Activated CD4-positive, alpha-beta T cell treated with anti-CD3 and anti-CD28 coated beads, Interleukin-10, Interleukin-2, amounts not matched to agents 100 ng/mL and 50 ng/mL, durations not matched to agents 16 hours and 8 hours (primary cell): ENCODE measurements at regions not wholly inside any gene's neighbourhood (a gene's known extent, or its start where the extent isn't known, plus 50 kb on each side); places are given as distances from the start of the nearest gene placed in this dataset.
"Not testable (repeated sequence)": the region's sequence is repeated elsewhere in the genome, so short reads cannot be mapped to it uniquely, and the experiment has no call there.

Source experiments
- DNase-seq: peaks from one replicate; pipeline ENCODE4 v3.0.0-alpha.2; 2020

DNA sequence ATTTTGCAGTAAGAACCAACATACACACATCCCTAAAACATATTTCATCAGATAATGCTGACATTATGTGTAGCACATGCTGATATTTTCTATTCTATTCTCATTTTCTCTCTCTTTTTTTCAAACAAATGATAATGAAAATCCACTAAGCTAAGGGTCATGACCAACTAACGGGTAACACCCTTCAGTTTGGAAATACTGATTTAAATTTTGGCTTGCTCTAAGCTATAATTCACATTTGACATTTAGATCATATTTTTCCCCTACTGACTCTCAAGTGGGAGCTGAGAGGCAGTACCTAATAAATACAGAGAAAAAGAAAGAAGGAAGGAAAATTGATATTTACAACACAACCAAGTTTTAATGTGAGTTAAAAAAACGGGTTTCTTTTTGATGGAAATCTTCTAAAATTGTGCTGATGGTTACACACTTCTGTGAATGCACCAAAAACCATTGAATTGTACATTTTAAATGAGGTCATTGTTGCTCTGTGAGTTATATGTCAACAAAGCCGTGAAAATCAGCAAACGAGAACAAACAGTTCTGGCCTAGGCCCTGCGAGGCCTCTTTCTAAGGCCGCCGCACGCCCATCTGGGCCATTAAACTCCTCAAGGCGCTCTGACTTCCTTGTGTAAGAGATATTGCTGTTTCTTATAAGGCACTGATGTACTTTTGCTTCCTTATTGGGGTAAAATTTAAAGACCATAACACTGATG, 124.2 kb downstream of the GALR1 start:
- no peak for DNase-seq

DNA sequence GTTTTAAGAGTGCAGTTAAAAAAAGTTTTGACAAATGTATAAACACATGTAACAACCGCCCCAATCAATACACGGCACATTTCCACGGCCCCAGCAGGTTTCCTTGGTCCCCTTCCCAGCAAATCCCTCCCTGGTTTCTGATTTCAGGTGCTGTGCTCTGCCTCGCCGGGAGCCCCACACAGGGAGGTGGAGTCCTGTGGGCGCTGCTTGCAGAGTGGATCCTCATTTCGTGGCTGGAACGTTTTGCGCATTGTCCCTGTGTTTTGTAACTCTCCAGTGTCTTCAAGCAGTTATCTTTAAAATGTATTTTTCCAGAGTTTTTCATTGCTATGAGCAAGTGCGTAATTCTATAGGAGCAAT, 124.8 kb downstream of the GALR1 start:
- no peak for DNase-seq

DNA sequence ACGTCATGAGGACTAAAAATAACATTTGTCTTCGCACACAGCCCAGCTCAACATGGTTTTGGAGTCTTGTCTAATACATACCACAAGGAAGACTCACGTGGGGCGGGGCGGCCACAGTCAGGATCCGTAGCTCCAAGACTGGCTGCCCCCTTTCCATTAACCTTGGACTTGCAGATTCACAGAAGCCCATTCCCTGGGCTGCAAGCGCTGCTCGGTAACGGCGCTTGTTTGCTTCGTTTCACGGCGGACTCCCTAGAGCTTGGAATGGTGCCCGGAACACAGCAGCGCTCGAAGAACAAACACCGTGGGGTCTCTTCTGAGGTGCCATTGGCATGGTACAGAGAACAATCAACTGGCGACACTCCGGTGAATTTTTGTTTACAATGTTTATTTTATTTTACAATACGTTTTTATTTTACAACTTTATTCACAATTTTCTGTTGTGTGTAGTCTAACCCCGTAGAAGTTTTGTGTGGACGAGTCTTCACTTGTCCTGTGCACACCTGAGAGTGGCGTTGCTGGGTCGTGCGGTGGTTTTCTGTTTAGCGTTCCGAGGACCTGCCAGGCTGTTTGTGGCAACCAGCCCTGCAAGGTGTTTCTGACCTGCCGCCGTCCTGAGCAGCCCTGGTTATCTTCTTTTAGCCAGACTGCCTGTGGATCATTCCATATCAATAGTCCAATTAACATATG, 126.5 kb downstream of the GALR1 start:
- DNase-seq, result no peak

DNA sequence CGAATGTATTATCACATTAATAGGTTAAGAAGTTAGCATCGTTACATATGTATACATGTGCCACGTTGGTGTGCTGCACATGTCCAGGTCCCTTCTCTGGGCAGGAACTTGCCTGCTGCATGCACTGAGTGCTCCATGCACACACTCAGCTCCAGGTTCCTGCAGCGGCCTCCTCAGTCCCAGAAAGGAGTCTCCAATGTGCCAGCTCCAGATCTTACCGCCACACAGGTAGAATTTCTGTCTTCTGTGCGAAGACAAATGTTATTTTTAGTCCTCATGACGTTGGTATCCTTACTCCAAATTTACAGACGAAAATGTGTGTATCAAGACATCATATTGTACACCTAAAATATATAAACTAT, 127.1 kb downstream of the GALR1 start:
- no peak for DNase-seq

DNA sequence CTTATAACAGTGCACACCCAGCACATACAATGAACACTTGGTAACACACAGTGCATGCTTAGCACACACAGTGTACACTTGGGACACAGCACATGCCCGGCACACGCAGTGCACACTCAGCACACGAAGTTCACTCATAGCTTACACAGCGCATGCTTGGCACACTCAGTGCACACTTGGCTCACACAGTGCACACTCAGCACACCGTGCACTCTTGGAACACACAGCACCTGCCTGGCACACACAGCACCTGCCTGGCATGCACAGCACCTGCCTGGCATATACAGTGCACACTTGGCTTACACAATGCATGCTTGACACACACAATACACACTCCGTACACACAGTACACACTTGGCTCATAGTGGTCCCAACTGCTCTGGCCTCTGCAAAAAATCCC, 128.2 kb downstream of the GALR1 start:
- DNase-seq, result no peak

DNA sequence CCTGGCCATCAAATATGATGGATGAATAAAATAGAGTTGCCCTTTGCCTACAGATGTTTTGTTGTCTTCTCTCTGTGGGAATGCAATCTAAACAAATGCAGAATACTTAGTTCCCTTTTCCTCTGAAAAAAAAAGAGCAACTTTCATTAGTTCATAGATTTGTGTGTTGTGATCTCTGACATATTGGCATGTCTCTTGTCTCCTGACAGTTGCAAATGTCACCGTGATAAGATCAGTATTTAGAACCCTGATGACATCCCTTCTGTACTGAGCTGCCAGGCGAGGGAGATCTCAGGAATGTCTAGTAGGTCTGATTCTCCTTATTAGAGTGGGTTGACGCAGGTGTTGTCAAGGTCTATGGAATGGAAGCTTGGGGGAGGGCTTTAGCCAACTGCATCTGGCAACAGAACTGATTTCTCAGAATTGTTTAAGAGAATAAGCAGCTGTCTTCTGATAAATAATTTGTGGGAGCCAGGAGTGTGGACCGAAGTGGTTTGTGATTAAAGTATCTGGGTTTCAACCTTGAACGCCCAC, 130.4 kb downstream of the GALR1 start:
- DNase-seq, result no peak

DNA sequence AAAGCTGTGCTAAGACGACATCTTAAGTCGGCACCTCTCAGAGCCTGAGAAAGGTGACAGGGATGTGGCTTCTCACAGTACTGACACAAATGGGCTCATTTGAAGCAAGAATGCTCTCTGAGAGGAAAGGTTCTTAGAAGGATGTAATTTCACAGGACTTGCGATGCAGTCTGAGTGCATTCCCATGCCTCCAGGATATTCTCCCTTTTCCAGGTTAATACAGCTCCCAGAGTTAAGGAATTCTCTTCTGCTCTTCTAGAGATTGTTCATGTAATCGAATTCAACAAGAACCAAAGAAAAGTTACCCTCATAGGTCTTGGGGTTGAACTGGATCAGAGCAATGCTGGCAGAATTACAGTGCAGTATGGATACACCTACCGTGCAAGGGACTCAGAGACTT, 131.0 kb downstream of the GALR1 start:
- no peak for DNase-seq

DNA sequence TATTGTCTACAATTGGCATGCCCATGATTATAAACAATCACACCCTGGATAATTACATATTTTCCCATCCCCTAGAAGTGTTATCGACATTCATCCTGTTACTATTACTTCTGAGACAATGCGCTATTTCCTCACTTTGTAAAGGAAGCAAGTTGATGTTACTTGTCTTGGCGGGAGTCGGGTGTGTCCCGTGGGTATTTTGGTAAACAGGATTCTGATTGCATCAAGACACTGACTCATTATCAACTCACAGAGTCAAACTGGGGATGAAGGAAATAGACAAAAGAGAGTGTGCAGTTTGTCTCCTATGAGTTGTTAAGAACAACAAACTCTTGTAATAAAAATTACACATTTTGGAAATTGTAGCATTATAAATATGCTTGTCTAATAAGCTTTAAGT, 142.7 kb downstream of the GALR1 start:
- no peak for DNase-seq

DNA sequence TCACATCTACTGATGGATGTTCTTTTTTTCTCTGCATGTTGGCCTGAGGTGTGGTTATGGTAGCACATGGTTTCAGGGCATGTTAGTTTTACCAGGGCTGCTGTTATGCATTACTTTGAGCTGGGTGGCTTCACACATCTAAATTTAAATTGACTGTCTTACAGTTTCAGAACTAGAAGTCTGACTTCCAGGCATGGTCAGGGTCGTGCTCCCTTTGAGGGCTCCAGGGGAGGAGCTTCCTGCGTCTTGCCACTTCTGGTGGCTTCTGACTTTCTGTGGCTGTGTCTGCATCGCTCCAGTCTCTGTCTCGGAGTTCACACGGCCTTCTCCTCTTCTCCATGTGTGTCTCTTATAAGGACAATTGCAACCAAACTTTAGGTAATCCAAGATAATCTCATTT, 143.9 kb downstream of the GALR1 start:
- DNase-seq, result no peak

DNA sequence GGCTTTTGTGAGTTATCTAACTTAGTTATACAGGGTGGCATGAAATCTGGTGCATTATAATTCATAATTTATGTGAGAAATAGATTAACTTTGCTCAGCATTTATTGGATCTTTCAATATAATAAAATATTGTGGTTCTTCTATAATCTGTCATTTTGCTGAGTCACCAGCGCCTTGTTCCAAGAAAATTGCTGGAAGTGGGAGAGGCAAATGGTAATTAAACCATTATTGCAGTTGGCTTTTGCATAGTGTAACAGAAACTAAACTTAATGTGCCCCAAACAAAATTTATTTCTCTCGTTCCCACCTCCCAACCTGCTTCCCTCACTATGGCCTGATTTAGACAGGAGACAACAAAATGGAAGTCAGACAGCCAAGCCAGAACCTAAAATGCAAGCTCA, 146.3 kb downstream of the GALR1 start:
- DNase-seq, result no peak

DNA sequence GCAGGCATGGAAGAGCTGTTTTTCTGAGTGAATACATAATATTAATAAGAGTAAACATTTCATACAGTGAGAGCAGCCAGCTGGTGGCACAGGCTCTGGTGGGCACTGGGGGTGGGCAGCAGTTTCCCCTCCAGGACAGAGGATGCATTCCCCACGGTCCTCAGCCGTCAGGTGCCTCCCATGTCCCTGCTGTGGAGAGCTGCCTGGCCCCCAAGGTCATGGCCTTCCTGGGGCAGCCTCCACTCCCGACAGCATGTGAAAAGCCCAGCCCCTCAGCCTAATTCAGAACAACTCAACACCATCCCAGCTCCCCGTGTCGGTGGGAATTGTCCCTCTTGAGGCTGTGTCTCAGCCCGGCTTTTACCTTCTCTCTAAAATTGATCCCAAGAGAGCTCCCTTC, 147.4 kb downstream of the GALR1 start:
- no peak for DNase-seq

DNA sequence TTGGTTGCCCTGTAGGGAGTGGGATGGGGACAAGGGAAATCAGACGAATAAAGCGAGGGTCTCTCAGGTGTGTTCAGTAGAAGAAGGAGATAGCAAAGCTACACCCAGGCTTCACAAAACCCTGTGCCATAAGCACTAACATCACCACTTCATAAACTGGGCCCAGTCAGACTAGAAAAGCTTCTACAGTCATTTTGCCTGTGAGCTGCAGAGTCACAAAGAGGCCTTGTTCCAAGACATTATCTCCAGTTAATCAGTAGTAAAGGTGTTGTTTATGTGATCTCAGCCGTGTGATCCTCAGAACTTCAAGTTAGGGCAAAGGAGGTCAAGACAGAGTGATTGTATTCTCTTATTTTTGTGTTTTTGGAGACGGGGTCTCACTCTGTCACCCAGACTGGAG, 148.0 kb downstream of the GALR1 start:
- DNase-seq, result no peak

DNA sequence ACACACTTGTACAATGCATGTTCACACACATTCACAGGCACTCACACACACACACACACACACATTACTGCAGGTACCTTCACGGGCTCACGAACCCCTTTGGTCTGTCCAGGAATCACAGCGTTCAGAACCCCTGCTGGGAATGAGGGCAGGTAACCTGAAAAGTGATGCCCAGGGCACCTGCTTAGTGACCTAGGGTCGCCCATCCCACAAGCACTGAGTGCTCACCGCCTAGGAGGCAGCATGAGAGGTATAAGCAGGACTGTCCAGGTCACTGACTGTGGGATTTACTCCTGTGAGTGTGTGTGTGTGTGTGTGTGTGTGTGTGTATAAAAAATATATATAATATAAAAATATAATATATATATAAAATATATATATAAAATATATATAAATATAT, 150.9 kb downstream of the GALR1 start:
- no peak for DNase-seq

DNA sequence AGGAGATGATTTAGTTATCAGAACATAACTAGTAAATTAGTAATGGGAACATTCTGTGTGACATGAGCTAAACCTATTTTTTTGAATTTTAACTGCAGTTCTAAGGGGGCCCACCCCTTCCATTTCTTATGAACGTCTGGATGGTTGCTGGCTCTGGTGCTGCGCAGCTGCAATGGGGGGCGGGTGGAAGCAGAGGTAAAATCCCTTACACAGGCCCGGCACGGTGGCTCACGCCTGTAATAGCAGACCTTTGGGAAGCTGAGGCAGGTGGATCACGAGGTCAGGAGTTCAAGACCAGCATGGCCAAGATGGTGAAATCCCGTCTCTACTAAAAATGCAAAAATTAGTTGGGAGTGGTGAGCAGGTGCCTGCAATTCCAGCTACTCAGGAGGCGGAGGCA, 151.5 kb downstream of the GALR1 start:
- DNase-seq, result no peak

DNA sequence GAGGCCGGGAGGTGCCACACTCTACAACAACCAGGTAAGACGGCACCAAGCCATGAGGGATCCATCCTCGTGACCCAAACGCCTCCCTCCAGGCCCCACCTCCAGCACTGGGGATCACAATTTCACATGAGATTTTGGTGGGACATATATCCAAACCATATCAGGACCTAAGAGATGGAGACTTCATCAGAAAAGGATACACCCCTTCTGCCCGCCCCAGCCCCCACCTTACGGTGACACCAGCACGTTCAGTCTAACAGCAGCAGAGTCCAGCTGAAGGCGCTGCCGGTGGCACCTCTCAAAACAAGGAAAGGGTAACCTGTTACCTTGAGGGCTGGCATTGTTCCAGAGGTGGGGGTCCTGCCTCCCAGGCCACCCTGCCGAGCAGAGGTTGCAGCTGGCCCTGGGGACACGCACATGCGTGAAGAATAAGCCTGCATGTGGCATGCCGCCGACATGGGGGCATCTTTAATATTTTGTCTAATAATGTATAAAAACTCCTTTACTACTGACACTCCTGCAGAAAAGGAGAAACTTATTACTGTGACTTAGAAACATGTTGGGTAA, 154.4 kb downstream of the GALR1 start:
- no peak for DNase-seq

DNA sequence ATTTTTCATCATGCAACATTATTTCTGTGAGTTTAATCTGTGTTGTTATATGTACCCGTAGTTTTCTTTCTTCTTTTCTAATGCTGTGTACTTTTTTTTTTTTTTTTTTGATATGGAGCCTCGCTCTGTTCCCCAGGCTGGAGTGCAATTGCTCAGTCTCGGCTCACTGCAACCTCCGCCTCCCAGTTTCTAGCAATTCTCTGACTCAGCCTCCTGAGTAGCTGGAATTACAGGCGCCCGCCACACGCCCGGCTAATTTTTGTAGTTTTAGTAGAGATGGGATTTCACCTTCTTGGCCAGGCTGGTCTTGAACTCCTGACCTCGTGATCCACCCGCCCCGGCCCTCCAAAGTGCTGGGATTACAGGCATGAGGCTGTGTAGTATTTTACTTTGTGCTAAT, 155.4 kb downstream of the GALR1 start:
- no peak for DNase-seq

DNA sequence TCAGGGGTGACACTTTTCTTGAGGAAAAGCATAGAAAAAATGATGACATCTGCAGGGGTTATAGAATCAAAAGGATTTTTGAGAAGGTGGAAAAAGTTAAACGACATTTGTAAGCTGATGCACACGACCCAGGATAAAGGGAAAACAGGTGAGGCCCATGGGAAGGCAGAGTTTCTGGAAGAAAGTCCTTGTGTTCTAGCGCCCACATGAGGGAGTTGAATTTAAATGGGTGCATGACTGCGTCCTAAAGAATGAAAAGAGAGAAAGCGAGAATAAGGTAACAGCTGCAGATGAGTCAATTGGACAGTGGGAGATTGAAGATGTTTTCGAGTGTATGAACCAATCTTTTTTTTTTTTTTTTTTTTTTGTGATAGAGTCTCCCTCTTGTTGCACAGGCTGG, 158.1 kb downstream of the GALR1 start:
- DNase-seq, result no peak

DNA sequence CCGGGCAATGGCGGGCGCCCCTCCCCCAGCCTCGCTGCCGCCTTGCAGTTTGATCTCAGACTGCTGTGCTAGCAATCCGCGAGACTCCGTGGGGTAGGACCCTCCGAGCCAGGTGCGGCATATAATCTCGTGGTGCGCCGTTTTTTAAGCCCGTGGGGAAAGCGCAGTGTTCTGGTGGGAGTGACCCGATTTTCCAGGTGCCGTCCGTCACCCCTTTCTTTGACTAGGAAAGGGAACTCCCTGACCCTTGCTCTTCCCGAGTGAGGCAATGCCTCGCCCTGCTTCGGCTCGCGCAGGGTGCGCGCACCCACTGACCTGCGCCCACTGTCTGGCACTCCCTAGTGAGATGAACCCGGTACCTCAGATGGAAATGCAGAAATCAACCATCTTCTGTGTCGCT, 171.9 kb downstream of the GALR1 start:
- DNase-seq, result not testable (repeated sequence)

DNA sequence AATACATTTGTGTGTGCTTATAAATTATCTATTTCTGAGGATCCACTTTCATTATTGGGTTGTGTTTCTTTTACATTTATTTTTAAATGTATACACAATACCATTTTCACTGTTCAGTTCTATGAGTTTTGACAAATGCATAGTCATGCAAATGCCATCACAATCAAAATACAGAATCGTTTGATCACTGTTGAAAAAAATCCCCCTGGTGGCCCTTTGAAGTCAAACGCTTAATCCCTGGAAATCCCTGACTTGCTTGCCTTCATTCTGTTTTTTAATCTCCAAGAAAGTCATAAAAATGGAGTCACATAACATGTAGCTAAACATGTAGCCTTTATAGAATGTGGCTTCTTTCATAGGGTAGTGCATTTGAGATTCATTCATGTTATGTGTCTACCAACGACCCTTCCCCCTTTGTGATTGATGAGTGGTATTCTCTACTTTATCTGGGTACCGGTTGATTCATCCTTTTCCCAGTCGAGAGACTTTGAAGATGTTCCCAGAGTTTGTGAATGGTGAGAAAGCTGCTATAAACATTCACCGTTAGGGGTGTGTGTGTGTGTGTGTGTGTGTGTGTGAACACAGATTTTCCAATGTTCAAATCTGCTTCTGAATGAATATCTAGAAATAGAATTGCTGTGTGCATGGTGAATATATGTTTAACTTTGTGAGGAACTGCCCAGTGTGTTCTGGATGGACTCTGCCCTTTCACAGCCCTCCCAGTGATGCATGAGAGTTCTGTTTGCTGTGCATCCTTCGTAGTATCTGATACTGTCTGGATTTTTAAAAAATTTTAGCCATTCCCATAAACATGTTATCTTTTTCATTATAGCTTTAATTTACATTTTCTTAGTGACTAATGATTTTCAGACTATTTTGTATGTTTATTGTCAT, 173.6 kb downstream of the GALR1 start:
- DNase-seq, result no peak

DNA sequence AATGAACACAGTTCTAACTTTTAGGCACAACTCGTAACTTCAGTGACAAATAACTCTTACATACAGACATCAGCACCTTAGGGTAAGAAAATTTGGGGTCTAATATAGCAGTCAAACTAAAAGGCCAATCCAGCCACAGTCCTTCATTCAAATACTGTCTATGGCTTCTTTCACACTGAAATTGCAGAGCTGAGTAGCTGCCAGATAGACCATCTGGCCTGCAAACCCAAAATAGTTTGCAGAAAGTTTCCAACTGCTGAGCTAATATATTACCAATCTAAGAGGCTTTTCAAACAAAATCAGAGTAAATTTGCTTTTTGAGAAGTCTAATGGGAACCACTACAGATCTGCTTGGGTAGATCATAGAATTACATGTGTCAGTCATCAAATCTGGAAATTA, 183.4 kb downstream of the GALR1 start:
- no peak for DNase-seq

DNA sequence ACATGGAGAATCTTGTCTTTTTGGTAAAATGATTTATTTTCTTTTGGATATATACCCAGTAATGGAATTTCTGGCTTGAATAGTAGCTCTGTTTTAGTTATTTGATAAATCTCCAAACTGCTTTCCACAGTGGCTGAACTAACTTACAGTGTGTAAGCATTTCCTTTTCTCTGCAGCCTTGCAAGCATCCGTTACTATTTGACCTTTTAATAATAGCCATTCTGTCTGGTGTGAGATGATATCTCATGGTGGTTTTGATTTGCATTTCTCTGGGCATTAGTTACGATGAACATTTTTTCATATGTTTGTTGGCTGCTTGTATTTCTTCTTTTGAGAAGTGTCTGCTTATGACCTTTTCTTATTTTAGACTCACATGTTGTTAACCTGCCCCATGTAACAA, 190.2 kb downstream of the GALR1 start:
- no peak for DNase-seq

DNA sequence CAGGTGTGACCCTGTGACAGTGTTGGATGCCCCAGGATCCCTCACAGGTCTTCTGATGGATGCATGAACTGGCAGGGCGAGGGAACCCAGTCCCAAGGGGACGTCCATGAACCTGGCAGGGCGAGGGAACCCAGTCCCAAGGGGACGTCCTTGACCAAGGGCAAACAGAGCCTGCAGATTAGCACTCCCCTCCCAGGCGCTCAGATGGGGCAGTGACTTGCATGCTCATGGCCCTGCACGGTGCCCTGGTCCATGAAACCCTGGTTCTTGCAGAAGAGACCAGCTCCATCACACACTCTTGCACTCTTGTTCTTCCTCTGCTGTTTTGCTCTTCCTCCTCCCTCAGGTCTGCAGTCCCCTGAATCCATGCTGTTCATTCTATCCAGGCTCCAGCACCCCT, 192.7 kb downstream of the GALR1 start:
- DNase-seq, result no peak

DNA sequence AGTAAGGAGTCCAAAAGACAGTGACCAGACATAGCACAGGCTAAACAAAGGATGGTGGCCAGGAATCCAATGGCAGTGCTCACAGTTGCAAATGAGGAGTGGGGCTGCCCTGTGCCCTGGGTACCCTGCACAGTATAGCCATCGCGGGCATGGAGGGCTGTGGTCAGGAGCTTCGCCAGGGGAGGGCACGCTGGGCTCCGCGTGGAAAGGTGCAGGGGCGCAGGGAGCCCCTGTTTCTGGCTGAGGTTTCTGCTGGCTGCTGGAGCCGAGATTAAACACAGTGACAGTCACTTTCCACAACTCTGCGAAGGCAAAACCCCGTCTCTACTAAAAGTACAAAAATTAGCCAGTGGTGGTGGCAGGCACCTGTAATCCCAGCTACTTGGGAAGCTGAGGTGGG, 194.7 kb downstream of the GALR1 start:
- no peak for DNase-seq

DNA sequence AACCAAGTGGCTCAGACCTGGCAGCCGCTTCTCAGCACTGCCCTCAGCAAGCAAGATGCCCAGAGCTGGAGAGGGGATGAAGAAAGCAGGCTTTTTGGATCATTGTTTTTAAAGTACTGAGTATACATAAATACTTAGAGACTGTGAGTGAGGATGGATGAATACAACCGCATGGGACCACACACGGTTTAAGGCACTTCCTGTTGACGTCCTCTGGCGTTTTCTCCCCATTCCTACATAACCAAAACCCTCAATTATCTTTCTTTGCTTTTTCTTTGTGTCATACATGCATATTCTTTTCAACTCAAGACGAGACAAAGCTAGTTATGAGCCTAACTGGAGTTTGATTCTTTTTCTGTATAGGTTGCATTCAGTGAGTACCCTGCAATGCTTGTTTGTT, 198.4 kb downstream of the GALR1 start:
- no peak for DNase-seq
